ENCODE measurements at regions not wholly inside any gene's neighbourhood (a gene's known extent, or its start where the extent isn't known, plus 50 kb on each side); places are given as distances from the start of the nearest gene placed in this dataset.

DNA sequence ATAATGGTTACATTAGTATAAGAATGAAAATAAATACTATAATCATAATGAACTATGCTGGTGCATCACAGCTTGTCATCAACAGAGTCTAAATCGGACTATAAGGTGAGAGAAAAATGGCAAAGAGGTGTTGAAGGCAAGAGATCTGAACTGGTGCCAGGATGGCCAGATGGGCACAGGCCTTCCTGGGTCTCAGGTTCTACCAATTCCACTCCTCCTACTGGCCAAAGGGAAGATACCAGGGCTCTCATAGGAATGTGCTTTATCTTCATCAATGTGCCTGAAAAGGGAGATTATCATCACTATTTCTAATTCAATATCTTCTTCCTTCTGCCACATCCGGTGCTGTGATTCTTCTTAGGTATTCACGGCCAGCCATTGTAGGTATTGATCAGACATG lies 107.6 kb downstream of the GASK1B start:
- Histone ChIP-seq H3K27ac (ENCODE audit: low read depth in 1 of 2, low read length in 2 of 2) (no peak overlapping the region), H3K9ac (ENCODE audit: low read depth in 1 of 2, low read length in 2 of 2) (no peak overlapping the region), H3K9me3 (ENCODE audit: control insufficient read depth in 4 of 4, low read length in 3 of 4) (no peaks in the 10 kb centered on the region), H3K36me3 (ENCODE audit: control insufficient read depth in 4 of 4, insufficient read depth in 3 of 4, low read depth in 1 of 4, low read length in 3 of 4) (no peaks in the 10 kb centered on the region), H3K4me1 (ENCODE audit: control insufficient read depth in 4 of 4, insufficient read depth in 4 of 4, low read length in 3 of 4) (no peaks in the 10 kb centered on the region), H3K27me3 (ENCODE audit: control insufficient read depth in 4 of 4, insufficient read depth in 4 of 4, low read length in 3 of 4) (no peaks in the 10 kb centered on the region), H3K4me3 (ENCODE audit: low read depth in 1 of 3, low read length in 3 of 3) (no peak overlapping the region)
- no peak for DNase-seq (ENCODE audit: low spot score)
- TF ChIP-seq RXRA (IDR thresholded peaks at IDR 0.05) (no peak), HNF4A (conservative IDR thresholded peaks at IDR 0.05) (no peak), GABPA (IDR thresholded peaks at IDR 0.05 in 1 of 2, conservative IDR thresholded peaks at IDR 0.05 in 1 of 2) (no peak), TAF1 (conservative IDR thresholded peaks at IDR 0.05) (no peak), RAD21 (IDR thresholded peaks at IDR 0.05) (no peak), FOXA1 (IDR thresholded peaks at IDR 0.05) (no peak), JUND (IDR thresholded peaks at IDR 0.05) (no peak)
- TF ChIP-seq, protein P1, sequence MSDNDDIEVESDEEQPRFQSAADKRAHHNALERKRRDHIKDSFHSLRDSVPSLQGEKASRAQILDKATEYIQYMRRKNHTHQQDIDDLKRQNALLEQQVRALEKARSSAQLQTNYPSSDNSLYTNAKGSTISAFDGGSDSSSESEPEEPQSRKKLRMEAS (IDR thresholded peaks at IDR 0.05) = no peak
- TF ChIP-seq, protein P2, sequence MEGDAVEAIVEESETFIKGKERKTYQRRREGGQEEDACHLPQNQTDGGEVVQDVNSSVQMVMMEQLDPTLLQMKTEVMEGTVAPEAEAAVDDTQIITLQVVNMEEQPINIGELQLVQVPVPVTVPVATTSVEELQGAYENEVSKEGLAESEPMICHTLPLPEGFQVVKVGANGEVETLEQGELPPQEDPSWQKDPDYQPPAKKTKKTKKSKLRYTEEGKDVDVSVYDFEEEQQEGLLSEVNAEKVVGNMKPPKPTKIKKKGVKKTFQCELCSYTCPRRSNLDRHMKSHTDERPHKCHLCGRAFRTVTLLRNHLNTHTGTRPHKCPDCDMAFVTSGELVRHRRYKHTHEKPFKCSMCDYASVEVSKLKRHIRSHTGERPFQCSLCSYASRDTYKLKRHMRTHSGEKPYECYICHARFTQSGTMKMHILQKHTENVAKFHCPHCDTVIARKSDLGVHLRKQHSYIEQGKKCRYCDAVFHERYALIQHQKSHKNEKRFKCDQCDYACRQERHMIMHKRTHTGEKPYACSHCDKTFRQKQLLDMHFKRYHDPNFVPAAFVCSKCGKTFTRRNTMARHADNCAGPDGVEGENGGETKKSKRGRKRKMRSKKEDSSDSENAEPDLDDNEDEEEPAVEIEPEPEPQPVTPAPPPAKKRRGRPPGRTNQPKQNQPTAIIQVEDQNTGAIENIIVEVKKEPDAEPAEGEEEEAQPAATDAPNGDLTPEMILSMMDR (IDR thresholded peaks at IDR 0.05; ENCODE audit: low read depth, low read length, missing input control) = no peak
- TF ChIP-seq, protein P3, sequence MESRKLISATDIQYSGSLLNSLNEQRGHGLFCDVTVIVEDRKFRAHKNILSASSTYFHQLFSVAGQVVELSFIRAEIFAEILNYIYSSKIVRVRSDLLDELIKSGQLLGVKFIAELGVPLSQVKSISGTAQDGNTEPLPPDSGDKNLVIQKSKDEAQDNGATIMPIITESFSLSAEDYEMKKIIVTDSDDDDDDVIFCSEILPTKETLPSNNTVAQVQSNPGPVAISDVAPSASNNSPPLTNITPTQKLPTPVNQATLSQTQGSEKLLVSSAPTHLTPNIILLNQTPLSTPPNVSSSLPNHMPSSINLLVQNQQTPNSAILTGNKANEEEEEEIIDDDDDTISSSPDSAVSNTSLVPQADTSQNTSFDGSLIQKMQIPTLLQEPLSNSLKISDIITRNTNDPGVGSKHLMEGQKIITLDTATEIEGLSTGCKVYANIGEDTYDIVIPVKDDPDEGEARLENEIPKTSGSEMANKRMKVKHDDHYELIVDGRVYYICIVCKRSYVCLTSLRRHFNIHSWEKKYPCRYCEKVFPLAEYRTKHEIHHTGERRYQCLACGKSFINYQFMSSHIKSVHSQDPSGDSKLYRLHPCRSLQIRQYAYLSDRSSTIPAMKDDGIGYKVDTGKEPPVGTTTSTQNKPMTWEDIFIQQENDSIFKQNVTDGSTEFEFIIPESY (IDR thresholded peaks at IDR 0.05) = no peak
- WGBS = 54% methylated on average over 3 of the region's 3 CpGs

DNA sequence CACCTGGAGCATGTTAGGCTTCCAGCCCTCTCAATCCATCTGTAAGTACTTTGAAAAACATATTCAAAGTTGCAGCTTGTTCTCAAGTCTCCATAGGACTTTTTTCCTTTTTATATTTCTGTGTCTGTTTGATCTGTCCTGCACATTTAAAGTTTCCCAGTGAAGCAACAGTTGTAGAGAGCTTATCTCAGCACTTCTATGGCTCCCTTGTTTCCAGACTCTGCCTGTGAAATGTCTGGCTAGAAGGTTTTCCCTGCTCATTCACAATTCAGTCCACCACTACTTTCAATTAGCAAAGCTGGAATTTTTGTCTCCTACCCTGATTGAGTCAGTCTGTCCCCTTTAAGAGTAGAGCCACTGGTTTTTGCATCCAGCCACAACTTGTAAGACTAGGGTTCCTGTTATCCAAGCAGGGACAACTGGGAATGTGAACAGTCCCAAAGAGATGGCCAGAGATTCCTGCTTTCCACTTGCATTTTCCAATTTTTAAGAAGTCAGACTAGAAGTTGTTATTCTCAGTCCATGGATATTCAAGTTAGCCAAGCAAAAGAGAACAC lies 116.1 kb downstream of the GASK1B start:
- no peak overlapping the region for H3K9ac ChIP-seq (ENCODE audit: low read depth in 1 of 2, low read length in 2 of 2)
- H3K27ac ChIP-seq (ENCODE audit: low read depth in 1 of 2, low read length in 2 of 2) = no peak overlapping the region
- H3K4me1 ChIP-seq (ENCODE audit: control insufficient read depth in 4 of 4, insufficient read depth in 4 of 4, low read length in 3 of 4) = no peaks in the 10 kb centered on the region
- no peaks in the 10 kb centered on the region for H3K9me3 ChIP-seq (ENCODE audit: control insufficient read depth in 4 of 4, low read length in 3 of 4)
- DNase-seq (ENCODE audit: low spot score) = no peak
- H3K36me3 ChIP-seq (ENCODE audit: control insufficient read depth in 4 of 4, insufficient read depth in 3 of 4, low read depth in 1 of 4, low read length in 3 of 4) = no peaks in the 10 kb centered on the region
- TF ChIP-seq GABPA (IDR thresholded peaks at IDR 0.05 in 1 of 2, conservative IDR thresholded peaks at IDR 0.05 in 1 of 2) (no peak), RXRA (IDR thresholded peaks at IDR 0.05) (no peak), FOXA2 (IDR thresholded peaks at IDR 0.05) (no peak)
- TF ChIP-seq, protein P4, sequence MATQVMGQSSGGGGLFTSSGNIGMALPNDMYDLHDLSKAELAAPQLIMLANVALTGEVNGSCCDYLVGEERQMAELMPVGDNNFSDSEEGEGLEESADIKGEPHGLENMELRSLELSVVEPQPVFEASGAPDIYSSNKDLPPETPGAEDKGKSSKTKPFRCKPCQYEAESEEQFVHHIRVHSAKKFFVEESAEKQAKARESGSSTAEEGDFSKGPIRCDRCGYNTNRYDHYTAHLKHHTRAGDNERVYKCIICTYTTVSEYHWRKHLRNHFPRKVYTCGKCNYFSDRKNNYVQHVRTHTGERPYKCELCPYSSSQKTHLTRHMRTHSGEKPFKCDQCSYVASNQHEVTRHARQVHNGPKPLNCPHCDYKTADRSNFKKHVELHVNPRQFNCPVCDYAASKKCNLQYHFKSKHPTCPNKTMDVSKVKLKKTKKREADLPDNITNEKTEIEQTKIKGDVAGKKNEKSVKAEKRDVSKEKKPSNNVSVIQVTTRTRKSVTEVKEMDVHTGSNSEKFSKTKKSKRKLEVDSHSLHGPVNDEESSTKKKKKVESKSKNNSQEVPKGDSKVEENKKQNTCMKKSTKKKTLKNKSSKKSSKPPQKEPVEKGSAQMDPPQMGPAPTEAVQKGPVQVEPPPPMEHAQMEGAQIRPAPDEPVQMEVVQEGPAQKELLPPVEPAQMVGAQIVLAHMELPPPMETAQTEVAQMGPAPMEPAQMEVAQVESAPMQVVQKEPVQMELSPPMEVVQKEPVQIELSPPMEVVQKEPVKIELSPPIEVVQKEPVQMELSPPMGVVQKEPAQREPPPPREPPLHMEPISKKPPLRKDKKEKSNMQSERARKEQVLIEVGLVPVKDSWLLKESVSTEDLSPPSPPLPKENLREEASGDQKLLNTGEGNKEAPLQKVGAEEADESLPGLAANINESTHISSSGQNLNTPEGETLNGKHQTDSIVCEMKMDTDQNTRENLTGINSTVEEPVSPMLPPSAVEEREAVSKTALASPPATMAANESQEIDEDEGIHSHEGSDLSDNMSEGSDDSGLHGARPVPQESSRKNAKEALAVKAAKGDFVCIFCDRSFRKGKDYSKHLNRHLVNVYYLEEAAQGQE (IDR thresholded peaks at IDR 0.05) = no peak
- H3K27me3 ChIP-seq (ENCODE audit: control insufficient read depth in 4 of 4, insufficient read depth in 4 of 4, low read length in 3 of 4) = no peaks in the 10 kb centered on the region
- no peak overlapping the region for H3K4me3 ChIP-seq (ENCODE audit: low read depth in 1 of 3, low read length in 3 of 3)
